Mononuclear cell (primary cell): ENCODE measurements at regions not wholly inside any gene's neighbourhood (a gene's known extent, or its start where the extent isn't known, plus 50 kb on each side); places are given as distances from the start of the nearest gene placed in this dataset.

Source experiments
- H3K27me3 ChIP-seq: 2 replicates; pipeline ENCODE4 v1.6.0; 2011; ENCODE audit warnings: low read length, control low read depth; ENCODE audit not compliant: insufficient read depth
- H3K4me1 ChIP-seq: 2 replicates; pipeline ENCODE4 v1.5.1; 2011; ENCODE audit warnings: mild to moderate bottlenecking, low read length, control low read depth; ENCODE audit not compliant: insufficient read depth
- H3K4me3 ChIP-seq: 2 replicates; pipeline ENCODE4 v1.5.1; 2011; ENCODE audit warnings: mild to moderate bottlenecking, low read length, moderate library complexity
- H3K9me3 ChIP-seq: 2 replicates; pipeline ENCODE4 v1.5.1; 2011; ENCODE audit warnings: low read depth, mild to moderate bottlenecking, control low read depth, low read length

GRCh38 chr20:22904386-22904785, 130.7 kb upstream of the SSTR4 start:
- H3K4me3 ChIP-seq, result no peak overlapping the region

GRCh38 chr20:22904905-22905304, 130.2 kb upstream of the SSTR4 start:
- no peak overlapping the region for H3K4me3 ChIP-seq
- H3K9me3 ChIP-seq, result peaks cover 20% of the 10 kb centered on the region
- no peaks in the 10 kb centered on the region for H3K27me3 ChIP-seq
- H3K4me1 ChIP-seq, result no peaks in the 10 kb centered on the region

More at GRCh38 chr20:22904386-22904785, 130.7 kb upstream of the SSTR4 start:
- Histone ChIP-seq H3K4me1 (no peaks in the 10 kb centered on the region), H3K9me3 (peaks cover 20% of the 10 kb centered on the region), H3K27me3 (no peaks in the 10 kb centered on the region)

- no peaks in the 10 kb centered on the region for H3K27me3 ChIP-seq
- H3K9me3 ChIP-seq, result peaks cover 15% of the 10 kb centered on the region
- no peak overlapping the region for H3K4me3 ChIP-seq
- no peaks in the 10 kb centered on the region for H3K4me1 ChIP-seq
These were observed 129.5 kb upstream of the SSTR4 start for GRCh38 chr20:22905658-22906057.

GRCh38 chr20:22908437-22908836, 126.7 kb upstream of the SSTR4 start:
- no peaks in the 10 kb centered on the region for H3K9me3 ChIP-seq
- no peak overlapping the region for H3K4me3 ChIP-seq
- H3K4me1 ChIP-seq, result no peaks in the 10 kb centered on the region
- no peaks in the 10 kb centered on the region for H3K27me3 ChIP-seq

GRCh38 chr20:22908944-22909343, 126.2 kb upstream of the SSTR4 start:
- no peaks in the 10 kb centered on the region for H3K9me3 ChIP-seq
- H3K27me3 ChIP-seq, result no peaks in the 10 kb centered on the region
- H3K4me1 ChIP-seq, result no peaks in the 10 kb centered on the region
- H3K4me3 ChIP-seq, result no peak overlapping the region

- H3K27me3 ChIP-seq, result no peaks in the 10 kb centered on the region
- H3K4me1 ChIP-seq, result no peaks in the 10 kb centered on the region
- H3K4me3 ChIP-seq, result no peak overlapping the region
- H3K9me3 ChIP-seq, result no peaks in the 10 kb centered on the region
These were observed 125.7 kb upstream of the SSTR4 start for GRCh38 chr20:22909436-22909835.

GRCh38 chr20:22910287-22910852, 124.7 kb upstream of the SSTR4 start:
- H3K4me3 ChIP-seq, result no peak overlapping the region
- H3K9me3 ChIP-seq, result no peaks in the 10 kb centered on the region
- H3K27me3 ChIP-seq, result peaks cover 3% of the 10 kb centered on the region
- no peaks in the 10 kb centered on the region for H3K4me1 ChIP-seq

GRCh38 chr20:22914291-22914690, 120.8 kb upstream of the SSTR4 start:
- H3K27me3 ChIP-seq, result peaks cover 22% of the 10 kb centered on the region
- no peaks in the 10 kb centered on the region for H3K4me1 ChIP-seq
- no peaks in the 10 kb centered on the region for H3K9me3 ChIP-seq
- H3K4me3 ChIP-seq, result no peak overlapping the region

GRCh38 chr20:22915512-22915911, 119.6 kb upstream of the SSTR4 start:
- Histone ChIP-seq H3K4me3 (no peak overlapping the region), H3K4me1 (no peaks in the 10 kb centered on the region), H3K9me3 (no peaks in the 10 kb centered on the region), H3K27me3 (peaks cover 33% of the 10 kb centered on the region)

- Histone ChIP-seq H3K4me3 (no peak overlapping the region), H3K9me3 (no peaks in the 10 kb centered on the region), H3K27me3 (peaks cover 40% of the 10 kb centered on the region), H3K4me1 (peaks cover 2% of the 10 kb centered on the region)
These were observed 118.9 kb upstream of the SSTR4 start for GRCh38 chr20:22916021-22916842.

GRCh38 chr20:22918286-22918983, 116.7 kb upstream of the SSTR4 start:
- H3K4me1 ChIP-seq, result peaks cover 14% of the 10 kb centered on the region
- no peak overlapping the region for H3K4me3 ChIP-seq
- peaks cover 57% of the 10 kb centered on the region for H3K27me3 ChIP-seq
- H3K9me3 ChIP-seq, result no peaks in the 10 kb centered on the region

GRCh38 chr20:22920898-22921297, 114.2 kb upstream of the SSTR4 start:
- H3K4me1 ChIP-seq, result peaks cover 14% of the 10 kb centered on the region
- H3K4me3 ChIP-seq, result no peak overlapping the region
- no peaks in the 10 kb centered on the region for H3K9me3 ChIP-seq
- peaks cover 75% of the 10 kb centered on the region for H3K27me3 ChIP-seq

- Histone ChIP-seq H3K9me3 (no peaks in the 10 kb centered on the region), H3K4me1 (peaks cover 14% of the 10 kb centered on the region), H3K4me3 (no peak overlapping the region), H3K27me3 (peaks cover 83% of the 10 kb centered on the region)
These were observed 113.3 kb upstream of the SSTR4 start for GRCh38 chr20:22921595-22922421.

GRCh38 chr20:22922987-22923386, 112.1 kb upstream of the SSTR4 start:
- H3K27me3 ChIP-seq, result peaks cover 87% of the 10 kb centered on the region

More at GRCh38 chr20:22922987-22923386, 112.1 kb upstream of the SSTR4 start:
- Histone ChIP-seq H3K4me3 (no peak overlapping the region), H3K4me1 (peaks cover 14% of the 10 kb centered on the region), H3K9me3 (no peaks in the 10 kb centered on the region)
